ENCODE measurements at regions not wholly inside any gene's neighbourhood (a gene's known extent, or its start where the extent isn't known, plus 50 kb on each side); places are given as distances from the start of the nearest gene placed in this dataset.

DNA sequence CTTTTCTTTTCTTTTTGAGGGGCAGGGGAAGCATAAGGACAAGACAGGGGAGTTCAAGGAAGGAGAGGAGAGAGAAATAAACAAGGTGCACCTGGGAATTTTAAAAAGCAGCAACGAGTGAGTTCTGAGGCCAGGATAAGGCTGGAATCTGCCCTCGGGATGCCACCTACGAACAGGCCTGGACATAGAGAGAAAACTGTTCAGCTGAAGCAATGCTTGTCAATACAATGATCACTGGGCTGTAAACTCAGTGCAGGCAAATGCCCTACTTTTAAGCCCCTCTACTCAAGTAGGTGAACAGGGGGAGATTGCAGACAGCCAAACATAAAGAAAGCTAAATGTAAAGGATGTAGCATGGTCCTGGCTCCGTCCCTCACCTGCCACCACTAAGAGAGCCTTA lies 330.5 kb downstream of the ETAA1 start:
- TF ChIP-seq POLR2A (IDR thresholded peaks at IDR 0.05), result no peak
- TF ChIP-seq, protein P1, sequence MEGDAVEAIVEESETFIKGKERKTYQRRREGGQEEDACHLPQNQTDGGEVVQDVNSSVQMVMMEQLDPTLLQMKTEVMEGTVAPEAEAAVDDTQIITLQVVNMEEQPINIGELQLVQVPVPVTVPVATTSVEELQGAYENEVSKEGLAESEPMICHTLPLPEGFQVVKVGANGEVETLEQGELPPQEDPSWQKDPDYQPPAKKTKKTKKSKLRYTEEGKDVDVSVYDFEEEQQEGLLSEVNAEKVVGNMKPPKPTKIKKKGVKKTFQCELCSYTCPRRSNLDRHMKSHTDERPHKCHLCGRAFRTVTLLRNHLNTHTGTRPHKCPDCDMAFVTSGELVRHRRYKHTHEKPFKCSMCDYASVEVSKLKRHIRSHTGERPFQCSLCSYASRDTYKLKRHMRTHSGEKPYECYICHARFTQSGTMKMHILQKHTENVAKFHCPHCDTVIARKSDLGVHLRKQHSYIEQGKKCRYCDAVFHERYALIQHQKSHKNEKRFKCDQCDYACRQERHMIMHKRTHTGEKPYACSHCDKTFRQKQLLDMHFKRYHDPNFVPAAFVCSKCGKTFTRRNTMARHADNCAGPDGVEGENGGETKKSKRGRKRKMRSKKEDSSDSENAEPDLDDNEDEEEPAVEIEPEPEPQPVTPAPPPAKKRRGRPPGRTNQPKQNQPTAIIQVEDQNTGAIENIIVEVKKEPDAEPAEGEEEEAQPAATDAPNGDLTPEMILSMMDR (IDR thresholded peaks at IDR 0.05), result no peak
- intact Hi-C loops (cut with DNase I), result no loop called here
- peak in 1 of 2 donors; percentile 28 for DNase-seq
- WGBS, 2 donors, result 38 to 46% methylated on average over 4 of the region's 4 CpGs
- peak overlapping the region in 1 of 3 donors; percentile 22 for H3K27ac ChIP-seq
- H3K27me3 ChIP-seq, result no peaks in the 10 kb centered on the region
- H3K9me3 ChIP-seq, result no peaks in the 10 kb centered on the region
- peaks cover 6 to 12% of the 10 kb centered on the region in 2 donors for H3K4me1 ChIP-seq
- no peak overlapping the region for H3K4me3 ChIP-seq (replicated peaks in 1 of 3)
- H3K36me3 ChIP-seq, result no peaks in the 10 kb centered on the region

DNA sequence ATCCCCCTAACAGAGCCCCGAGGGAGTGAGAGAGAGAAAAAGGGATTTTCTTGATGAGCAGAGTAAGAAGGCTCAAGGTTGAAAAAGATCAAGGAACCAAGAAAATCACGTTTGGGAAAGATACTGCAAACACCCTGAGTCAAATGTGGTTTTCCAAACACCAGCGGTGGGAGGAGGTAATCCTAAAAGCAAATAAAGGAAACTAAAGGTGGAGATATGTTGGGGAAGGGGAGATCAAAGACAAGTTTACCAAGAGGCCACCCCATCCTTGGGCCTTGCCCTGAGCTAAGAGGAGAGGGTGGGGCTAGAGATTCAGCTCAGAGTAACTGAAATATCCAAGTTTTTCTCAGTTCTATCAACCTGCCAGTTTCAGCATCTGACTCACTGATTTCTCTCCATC lies 332.3 kb downstream of the ETAA1 start:
- no peaks in the 10 kb centered on the region for H3K9me3 ChIP-seq
- TF ChIP-seq POLR2A (IDR thresholded peaks at IDR 0.05), result no peak
- TF ChIP-seq, protein P1 (IDR thresholded peaks at IDR 0.05), result no peak
- 59 to 63% methylated on average over 3 of the region's 3 CpGs for WGBS, 2 donors
- DNase-seq, result no peak
- no peak overlapping the region for H3K27ac ChIP-seq
- H3K36me3 ChIP-seq, result no peaks in the 10 kb centered on the region
- H3K4me3 ChIP-seq (replicated peaks in 1 of 3), result no peak overlapping the region
- no peaks in the 10 kb centered on the region for H3K27me3 ChIP-seq
- intact Hi-C loops (cut with DNase I), result no loop called here
- peaks cover 6 to 12% of the 10 kb centered on the region in 2 donors for H3K4me1 ChIP-seq

- no peak overlapping the region for H3K27ac ChIP-seq
- WGBS, 2 donors, result 55 to 58% methylated on average over 3 of the region's 3 CpGs
- DNase-seq, result peak in 1 of 2 donors; percentile 37
- no peaks in the 10 kb centered on the region for H3K4me1 ChIP-seq
- no peak overlapping the region for H3K4me3 ChIP-seq (replicated peaks in 1 of 3)
- H3K36me3 ChIP-seq, result no peaks in the 10 kb centered on the region
- TF ChIP-seq, protein P1 (IDR thresholded peaks at IDR 0.05), result peak in 3 of 6 experiments; percentile 27 to 47 (median 32)
- TF ChIP-seq POLR2A (IDR thresholded peaks at IDR 0.05), result no peak
- H3K27me3 ChIP-seq, result no peaks in the 10 kb centered on the region
- intact Hi-C loops (cut with DNase I), result no loop called here
- H3K9me3 ChIP-seq, result no peaks in the 10 kb centered on the region
These were observed 329.3 kb downstream of the C1D start for GRCh38 chr2:67733517-67733916.

DNA sequence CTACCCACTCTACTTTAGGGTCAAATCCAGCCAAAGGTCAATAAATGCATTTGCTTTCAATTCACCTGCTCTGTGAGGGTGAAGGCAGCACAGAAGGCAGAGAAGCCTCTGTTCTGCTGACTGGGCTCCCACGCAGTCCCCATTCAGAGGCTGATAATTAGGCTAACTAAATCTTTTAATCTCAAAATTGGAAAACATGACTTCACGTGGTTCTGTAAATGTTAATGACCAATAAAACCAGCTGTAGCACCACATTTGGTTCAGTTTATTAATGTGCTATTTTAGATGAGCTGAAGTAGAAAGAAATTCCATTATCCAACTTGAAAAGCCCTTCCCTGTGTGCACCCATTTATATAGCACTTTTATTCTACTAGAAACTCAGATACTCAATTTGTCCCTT lies 310.6 kb downstream of the C1D start:
- H3K27ac ChIP-seq, result no peak overlapping the region

GRCh38 chr2:67752969-67753368 lies 309.8 kb downstream of the C1D start:
- intact Hi-C loops (cut with DNase I), result no loop called here
- H3K4me3 ChIP-seq (replicated peaks in 1 of 3), result no peak overlapping the region
- no peaks in the 10 kb centered on the region for H3K27me3 ChIP-seq
- TF ChIP-seq POLR2A (IDR thresholded peaks at IDR 0.05), result no peak
- TF ChIP-seq, protein P1 (IDR thresholded peaks at IDR 0.05), result no peak
- peaks cover 0 to 5% of the 10 kb centered on the region in 2 donors for H3K4me1 ChIP-seq
- H3K36me3 ChIP-seq, result no peaks in the 10 kb centered on the region
- DNase-seq, result no peak
- no peaks in the 10 kb centered on the region for H3K9me3 ChIP-seq
- H3K27ac ChIP-seq, result no peak overlapping the region

More for the DNA sequence above, 310.6 kb downstream of the C1D start:
- intact Hi-C loops (cut with DNase I), result no loop called here
- H3K27me3 ChIP-seq, result no peaks in the 10 kb centered on the region
- no peak for DNase-seq
- no peaks in the 10 kb centered on the region for H3K9me3 ChIP-seq
- no peak overlapping the region for H3K4me3 ChIP-seq (replicated peaks in 1 of 3)
- no peaks in the 10 kb centered on the region for H3K36me3 ChIP-seq
- WGBS, 2 donors, result 91 to 94% methylated on average over 2 of the region's 2 CpGs
- TF ChIP-seq, protein P1 (IDR thresholded peaks at IDR 0.05), result no peak
- no peak for TF ChIP-seq POLR2A (IDR thresholded peaks at IDR 0.05)
- H3K4me1 ChIP-seq, result peaks cover 0 to 5% of the 10 kb centered on the region in 2 donors
